HepG2 (cell line): ENCODE measurements at regions not wholly inside any gene's neighbourhood (a gene's known extent, or its start where the extent isn't known, plus 50 kb on each side); places are given as distances from the start of the nearest gene placed in this dataset.

Experiments
- ATAC-seq: fragments of 200-7000 bp; cut with Tn5 transposase; 3 replicates; pipeline ENCODE4 v1.9.1; 2020; ENCODE audit warnings: mild to moderate bottlenecking, moderate library complexity
- BruUV-seq: library from RNA; stranded (reverse); fragments of 400-500 nt; replicated peaks from 2 replicates; lab custom pipeline; 2021; lab: Mats Ljungman, UMichigan
- CTCF ChIA-PET: fragments of 300-600 bp; formaldehyde crosslinking; extraction: SDS; loops from one replicate; lab custom pipeline; 2021; ENCODE audit warnings: low total read pairs, inconsistent platforms, low intra/inter-chr PET ratio; lab: Yijun Ruan, JAX
- POLR2A ChIA-PET: fragments of 350-600 bp; sonication (Branson Sonifier 250); formaldehyde crosslinking; loops from one replicate; lab custom pipeline; 2020; ENCODE audit warnings: antibody characterized with exemption, inconsistent platforms; lab: Yijun Ruan, JAX
- DNase-seq: peaks from one replicate; pipeline ENCODE4 v3.0.0-alpha.2; 2015; ENCODE audit warnings: low spot score
- FAIRE-seq: peaks from 3 replicates; lab custom pipeline; 2011; peaks lifted over from hg19 to GRCh38; lab: Jason Lieb, UNC
- H2AFZ ChIP-seq: one replicate; pipeline ENCODE4 v1.6.1; 2011; ENCODE audit warnings: low read length, inconsistent platforms
- H3K27ac ChIP-seq: fragments of 300-600 bp; 3 replicates; pipeline ENCODE4 v1.8.0; 2011; ENCODE audit warnings: mixed run types, mild to moderate bottlenecking, mixed read lengths, low read length, inconsistent platforms; ENCODE audit not compliant: insufficient read depth; ENCODE audit errors: extremely low read length
- H3K27me3 ChIP-seq, 2 experiments: fragments of 200-600 bp in 1 of 2; 2 replicates in 1 of 2; 3 replicates in 1 of 2; pipeline versions ENCODE4 v1.6.0 to v1.8.0; 2011; ENCODE audit warnings: low read length in 2 of 2, mild to moderate bottlenecking in 2 of 2, moderate library complexity in 2 of 2, inconsistent platforms in 1 of 2; ENCODE audit not compliant: insufficient read depth in 2 of 2, control insufficient read depth in 1 of 2
- H3K36me3 ChIP-seq, 2 experiments: fragments of 200-600 bp in 1 of 2; replicated peaks in 1 of 2; 2 replicates in 1 of 2; 3 replicates in 1 of 2; pipeline versions ENCODE4 v1.5.1 to v1.8.0; 2011; ENCODE audit warnings: low read length in 2 of 2, inconsistent platforms in 1 of 2; ENCODE audit not compliant: insufficient read depth in 2 of 2, control insufficient read depth in 1 of 2
- H3K4me1 ChIP-seq: 2 replicates; pipeline ENCODE4 v1.5.1; 2012; ENCODE audit warnings: low read length, inconsistent platforms; ENCODE audit not compliant: insufficient read depth
- H3K4me2 ChIP-seq: 2 replicates; pipeline ENCODE4 v1.6.0; 2011; ENCODE audit warnings: low read depth, low read length, inconsistent platforms
- H3K4me3 ChIP-seq, 3 experiments: fragments of 200-600 bp in 1 of 3; sonication (generic), shearing (Covaris generic) in 1 of 3; replicated peaks in 1 of 3; 2 replicates each; pipeline ENCODE4 v1.5.1; 2011 to 2016; ENCODE audit warnings: low read length in 3 of 3, inconsistent platforms in 2 of 3, low read depth in 2 of 3, mild to moderate bottlenecking in 2 of 3, control low read depth in 1 of 3, mixed read lengths in 1 of 3; ENCODE audit not compliant: insufficient read depth in 1 of 3
- H3K79me2 ChIP-seq: one replicate; pipeline ENCODE4 v1.6.1; 2011; ENCODE audit warnings: low read length, inconsistent platforms; ENCODE audit not compliant: insufficient read depth
- H3K9ac ChIP-seq: 2 replicates; pipeline ENCODE4 v1.6.0; 2011; ENCODE audit warnings: mild to moderate bottlenecking, low read depth, low read length, inconsistent platforms; ENCODE audit not compliant: insufficient read depth
- H3K9me3 ChIP-seq: 2 replicates; pipeline ENCODE4 v1.5.1; 2012; ENCODE audit warnings: mild to moderate bottlenecking, low read length
- H4K20me1 ChIP-seq: 2 replicates; pipeline ENCODE4 v1.6.0; 2011; ENCODE audit warnings: inconsistent platforms, mild to moderate bottlenecking, low read length, moderate library complexity; ENCODE audit not compliant: insufficient read depth
- ARNT2 ChIP-seq: sonication (generic); formaldehyde crosslinking; IDR thresholded peaks from 2 replicates; pipeline ENCODE4 v1.8.0; 2022; ENCODE audit warnings: mild to moderate bottlenecking, low read depth, missing genetic modification reagents, moderate library complexity
- ATM ChIP-seq: fragments of 450-650 bp; IDR thresholded peaks from 2 replicates; pipeline ENCODE4 v1.7.1; 2017; ENCODE audit warnings: mild to moderate bottlenecking, borderline replicate concordance
- CC2D1A ChIP-seq: sonication (generic); formaldehyde crosslinking; IDR thresholded peaks from 2 replicates; pipeline ENCODE4 v1.8.1; 2023; ENCODE audit warnings: mild to moderate bottlenecking, missing genetic modification reagents
- DRAP1 ChIP-seq: IDR thresholded peaks from 2 replicates; pipeline ENCODE4 v1.6.1; 2016; ENCODE audit warnings: missing genetic modification reagents, missing compliant biosample characterization
- MED13 ChIP-seq: sonication (generic); formaldehyde crosslinking; IDR thresholded peaks from 2 replicates; pipeline ENCODE4 v1.5.0; 2020; ENCODE audit warnings: missing genetic modification reagents
- NCOA2 ChIP-seq: sonication (generic); formaldehyde crosslinking; IDR thresholded peaks from 2 replicates; pipeline ENCODE4 v1.8.0; 2022; ENCODE audit warnings: inconsistent platforms
- NFYC ChIP-seq: IDR thresholded peaks from 2 replicates; pipeline ENCODE4 v1.6.1; 2016; ENCODE audit warnings: missing genetic modification reagents, missing compliant biosample characterization
- PHF21A ChIP-seq: sonication (generic); formaldehyde crosslinking; IDR thresholded peaks from 2 replicates; pipeline ENCODE4 v1.5.0; 2020; ENCODE audit warnings: mild to moderate bottlenecking, missing genetic modification reagents
- REL ChIP-seq: sonication (generic); formaldehyde crosslinking; conservative IDR thresholded peaks from 2 replicates; pipeline ENCODE4 v1.8.0; 2022; ENCODE audit warnings: mild to moderate bottlenecking, missing genetic modification reagents, moderate library complexity
- SKIL ChIP-seq: sonication (generic); formaldehyde crosslinking; IDR thresholded peaks from 2 replicates; pipeline ENCODE4 v1.8.0; 2022; ENCODE audit warnings: missing genetic modification reagents, mild to moderate bottlenecking, moderate library complexity, borderline replicate concordance
- SNRNP70 ChIP-seq: fragments of 200-400 bp; formaldehyde crosslinking; IDR thresholded peaks from 2 replicates; pipeline ENCODE4 v1.6.1; 2017; ENCODE audit warnings: mild to moderate bottlenecking, low read depth, low read length, moderate library complexity
- SOX5 ChIP-seq: IDR thresholded peaks from 2 replicates; pipeline ENCODE4 v1.6.1; 2016; ENCODE audit warnings: borderline replicate concordance
- TAF1 ChIP-seq: sonication (generic); formaldehyde crosslinking; IDR thresholded peaks from 2 replicates; pipeline ENCODE4 v1.4.0; 2020; ENCODE audit warnings: missing genetic modification reagents
- ZBTB20 ChIP-seq: sonication (generic); formaldehyde crosslinking; IDR thresholded peaks from 2 replicates; pipeline ENCODE4 v1.8.1; 2023; ENCODE audit warnings: missing genetic modification reagents, low read depth, mild to moderate bottlenecking, borderline replicate concordance
- ZBTB7A ChIP-seq: sonication (generic); formaldehyde crosslinking; IDR thresholded peaks from 2 replicates; pipeline ENCODE4 v1.8.0; 2022; ENCODE audit warnings: mild to moderate bottlenecking, missing genetic modification reagents
- ZFP37 ChIP-seq: sonication (generic); formaldehyde crosslinking; IDR thresholded peaks from 2 replicates; pipeline ENCODE4 v1.4.0; 2020; ENCODE audit warnings: missing genetic modification reagents, borderline replicate concordance
- ZFP41 ChIP-seq: sonication (generic); formaldehyde crosslinking; IDR thresholded peaks from 2 replicates; pipeline ENCODE4 v1.4.0; 2020; ENCODE audit warnings: mild to moderate bottlenecking, missing genetic modification reagents, borderline replicate concordance
- ZNF841 ChIP-seq: sonication (generic); formaldehyde crosslinking; IDR thresholded peaks from 2 replicates; pipeline ENCODE4 v1.8.1; 2023; ENCODE audit warnings: missing genetic modification reagents, borderline replicate concordance
- ZSCAN29 ChIP-seq: sonication (generic); formaldehyde crosslinking; conservative IDR thresholded peaks from 2 replicates; pipeline ENCODE4 v1.4.0; 2020; ENCODE audit warnings: mild to moderate bottlenecking, missing genetic modification reagents
- WGBS: methylation state at CpG from one replicate; pipeline ENCODE4 v1.1.6; 2017; ENCODE audit warnings: low lambda C conversion rate; 5-methylcytosine and 5-hydroxymethylcytosine counted together
- in situ Hi-C: cut with HindIII; loops from 2 replicates; pipeline ENCODE4 v1.10.0; 2017; ENCODE audit warnings: low pct_unique_long_range_greater_than_20kb; ENCODE audit not compliant: extremely low pct_ligation_motif_present
- intact Hi-C: fragments of 100-400 bp; cut with micrococcal nuclease; formaldehyde crosslinking; loops from one replicate; pipeline ENCODE4 v1.10.0; 2022; ENCODE audit not compliant: unreplicated experiment

- ATAC-seq = no peak
- Histone ChIP-seq H3K4me3 (no peak overlapping the region), H3K36me3 (no peaks in the 10 kb centered on the region), H3K4me1 (no peaks in the 10 kb centered on the region), H2AFZ (no peak overlapping the region), H3K79me2 (no peaks in the 10 kb centered on the region), H3K4me2 (no peak overlapping the region), H3K27ac (no peak overlapping the region), H3K27me3 (no peaks in the 10 kb centered on the region; a peak in 1 of 5 replicates), H3K9ac (no peak overlapping the region), H4K20me1 (no peaks in the 10 kb centered on the region), H3K9me3 (no peaks in the 10 kb centered on the region)
- BruUV-seq = no TSS peak
- ChIA-PET POLR2A (no interaction called here), CTCF (no interaction called here)
- FAIRE-seq = no peak
- WGBS = 5% methylated on average over 3 of the region's 3 CpGs
- in situ Hi-C loops = no loop called here
- DNase-seq = no peak
- TF ChIP-seq TAF1 (CRISPR knock-in tag) (no peak), ARNT2 (CRISPR knock-in tag) (no peak), SNRNP70 (no peak), SOX5 (CRISPR knock-in tag) (no peak), DRAP1 (CRISPR knock-in tag) (no peak), ATM (no peak), ZBTB20 (CRISPR knock-in tag) (no peak), PHF21A (CRISPR knock-in tag) (no peak), SKIL (no peak), CC2D1A (CRISPR knock-in tag) (no peak), ZNF841 (CRISPR knock-in tag) (no peak), ZFP37 (CRISPR knock-in tag) (no peak), ZSCAN29 (CRISPR knock-in tag) (no peak), REL (CRISPR knock-in tag) (no peak), NFYC (CRISPR knock-in tag) (no peak), MED13 (CRISPR knock-in tag) (no peak), NCOA2 (CRISPR knock-in tag) (no peak), ZFP41 (CRISPR knock-in tag) (no peak), ZBTB7A (CRISPR knock-in tag) (no peak)
- intact Hi-C loops = no loop called here
These were observed 353.9 kb downstream of the NKX6-1 start for GRCh38 chr4:84145176-84145575.
